ENCODE measurements at regions not wholly inside any gene's neighbourhood (a gene's known extent, or its start where the extent isn't known, plus 50 kb on each side); places are given as distances from the start of the nearest gene placed in this dataset.

DNA sequence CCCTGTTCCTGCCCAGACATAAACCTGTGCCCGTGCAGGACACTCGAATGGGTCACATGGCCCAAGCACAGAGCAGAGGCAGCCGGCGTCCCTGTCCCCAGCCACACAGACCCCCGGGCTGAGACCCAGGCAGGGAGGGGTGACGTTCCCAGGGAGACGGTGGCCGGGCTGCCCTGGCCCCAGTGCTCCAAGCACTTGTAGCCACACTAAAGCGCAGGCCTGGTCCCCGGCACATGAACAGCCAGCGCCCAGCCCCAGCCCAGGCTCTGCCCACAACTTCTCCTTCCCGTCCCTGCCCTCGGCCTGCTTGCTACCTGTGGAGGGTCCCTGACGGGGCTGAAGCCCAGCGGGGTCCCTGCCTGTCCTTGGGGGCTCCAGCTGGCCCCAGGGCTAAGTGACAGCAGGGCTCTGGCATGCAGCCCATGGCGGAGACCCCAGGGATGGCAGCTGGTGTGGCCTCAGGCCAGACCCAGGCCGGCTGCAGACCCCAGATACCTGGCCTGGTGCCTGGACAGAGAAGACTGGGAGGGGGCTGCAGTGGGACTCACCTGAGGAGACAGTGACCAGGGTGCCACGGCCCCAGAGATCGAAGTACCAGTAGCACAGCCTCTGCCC is 338.4 kb downstream of the TMEM121 start:
- in situ Hi-C loops (cut with HindIII; ENCODE audit: extremely low pct_ligation_motif_present, low pct_unique_long_range_greater_than_20kb): no loop called here
- no peak overlapping the region for H3K27ac ChIP-seq (ENCODE audit: extremely low read length, insufficient read depth, low read length)
- 0% methylated on average over 1 of the region's 19 CpGs for WGBS (ENCODE audit: low lambda C conversion rate)
- POLR2A ChIA-PET: no interaction called here
- no peaks in the 10 kb centered on the region for H3K9me3 ChIP-seq (ENCODE audit: low read length)
- FAIRE-seq: no peak
- H3K4me2 ChIP-seq (ENCODE audit: low read depth, low read length): no peak overlapping the region
- CTCF ChIA-PET (ENCODE audit: low intra/inter-chr PET ratio, low total read pairs): no interaction called here
- no peaks in the 10 kb centered on the region for H4K20me1 ChIP-seq (ENCODE audit: insufficient read depth, low read length)
- peak; percentile 19; the same call in 1 of the 3 replicates for ATAC-seq
- H3K27me3 ChIP-seq (ENCODE audit: control insufficient read depth in 1 of 2, insufficient read depth in 2 of 2, low read length in 2 of 2): peaks cover 13 to 43% of the 10 kb centered on the region in 2 experiments; a peak in 4 of 5 replicates
- no peaks in the 10 kb centered on the region for H3K36me3 ChIP-seq (replicated peaks in 1 of 2; ENCODE audit: control insufficient read depth in 1 of 2, insufficient read depth in 2 of 2, low read length in 2 of 2)
- no peak overlapping the region for H2AFZ ChIP-seq (ENCODE audit: low read length)
- BruUV-seq (replicated peaks): no TSS peak
- intact Hi-C loops (cut with micrococcal nuclease; ENCODE audit: unreplicated experiment): no loop called here
- no peaks in the 10 kb centered on the region for H3K4me1 ChIP-seq (ENCODE audit: insufficient read depth, low read length)
- H3K9ac ChIP-seq (ENCODE audit: insufficient read depth, low read depth, low read length): no peak overlapping the region
- no peak for DNase-seq (ENCODE audit: low spot score)
- H3K79me2 ChIP-seq (ENCODE audit: insufficient read depth, low read length): no peaks in the 10 kb centered on the region
- no peak overlapping the region for H3K4me3 ChIP-seq (replicated peaks in 1 of 3; ENCODE audit: insufficient read depth in 1 of 3, low read depth in 2 of 3, low read length in 3 of 3)
- TF ChIP-seq ZNF777 (CRISPR knock-in tag; IDR thresholded peaks at IDR 0.05) (no peak), SRY (CRISPR knock-in tag; IDR thresholded peaks at IDR 0.05) (no peak), HOXD1 (CRISPR knock-in tag; IDR thresholded peaks at IDR 0.05) (no peak), HCFC1 (IDR thresholded peaks at IDR 0.05; ENCODE audit: low read depth, low read length) (no peak), ISL2 (CRISPR knock-in tag; IDR thresholded peaks at IDR 0.05) (no peak), ZNF562 (CRISPR knock-in tag; IDR thresholded peaks at IDR 0.05; ENCODE audit: borderline replicate concordance) (no peak), RFX3 (CRISPR knock-in tag; IDR thresholded peaks at IDR 0.05) (no peak), ZNF441 (CRISPR knock-in tag; IDR thresholded peaks at IDR 0.05; ENCODE audit: borderline replicate concordance) (no peak), FLYWCH1 (CRISPR knock-in tag; IDR thresholded peaks at IDR 0.05) (no peak), CBX1 (IDR thresholded peaks at IDR 0.05; ENCODE audit: low read depth) (no peak), ZNF766 (CRISPR knock-in tag; IDR thresholded peaks at IDR 0.05; ENCODE audit: borderline replicate concordance) (no peak)
- TF ChIP-seq, protein P1, sequence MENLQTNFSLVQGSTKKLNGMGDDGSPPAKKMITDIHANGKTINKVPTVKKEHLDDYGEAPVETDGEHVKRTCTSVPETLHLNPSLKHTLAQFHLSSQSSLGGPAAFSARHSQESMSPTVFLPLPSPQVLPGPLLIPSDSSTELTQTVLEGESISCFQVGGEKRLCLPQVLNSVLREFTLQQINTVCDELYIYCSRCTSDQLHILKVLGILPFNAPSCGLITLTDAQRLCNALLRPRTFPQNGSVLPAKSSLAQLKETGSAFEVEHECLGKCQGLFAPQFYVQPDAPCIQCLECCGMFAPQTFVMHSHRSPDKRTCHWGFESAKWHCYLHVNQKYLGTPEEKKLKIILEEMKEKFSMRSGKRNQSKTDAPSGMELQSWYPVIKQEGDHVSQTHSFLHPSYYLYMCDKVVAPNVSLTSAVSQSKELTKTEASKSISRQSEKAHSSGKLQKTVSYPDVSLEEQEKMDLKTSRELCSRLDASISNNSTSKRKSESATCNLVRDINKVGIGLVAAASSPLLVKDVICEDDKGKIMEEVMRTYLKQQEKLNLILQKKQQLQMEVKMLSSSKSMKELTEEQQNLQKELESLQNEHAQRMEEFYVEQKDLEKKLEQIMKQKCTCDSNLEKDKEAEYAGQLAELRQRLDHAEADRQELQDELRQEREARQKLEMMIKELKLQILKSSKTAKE (CRISPR knock-in tag; IDR thresholded peaks at IDR 0.05; ENCODE audit: borderline replicate concordance): no peak
- TF ChIP-seq, protein P2, sequence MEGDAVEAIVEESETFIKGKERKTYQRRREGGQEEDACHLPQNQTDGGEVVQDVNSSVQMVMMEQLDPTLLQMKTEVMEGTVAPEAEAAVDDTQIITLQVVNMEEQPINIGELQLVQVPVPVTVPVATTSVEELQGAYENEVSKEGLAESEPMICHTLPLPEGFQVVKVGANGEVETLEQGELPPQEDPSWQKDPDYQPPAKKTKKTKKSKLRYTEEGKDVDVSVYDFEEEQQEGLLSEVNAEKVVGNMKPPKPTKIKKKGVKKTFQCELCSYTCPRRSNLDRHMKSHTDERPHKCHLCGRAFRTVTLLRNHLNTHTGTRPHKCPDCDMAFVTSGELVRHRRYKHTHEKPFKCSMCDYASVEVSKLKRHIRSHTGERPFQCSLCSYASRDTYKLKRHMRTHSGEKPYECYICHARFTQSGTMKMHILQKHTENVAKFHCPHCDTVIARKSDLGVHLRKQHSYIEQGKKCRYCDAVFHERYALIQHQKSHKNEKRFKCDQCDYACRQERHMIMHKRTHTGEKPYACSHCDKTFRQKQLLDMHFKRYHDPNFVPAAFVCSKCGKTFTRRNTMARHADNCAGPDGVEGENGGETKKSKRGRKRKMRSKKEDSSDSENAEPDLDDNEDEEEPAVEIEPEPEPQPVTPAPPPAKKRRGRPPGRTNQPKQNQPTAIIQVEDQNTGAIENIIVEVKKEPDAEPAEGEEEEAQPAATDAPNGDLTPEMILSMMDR (CRISPR knock-in tag; IDR thresholded peaks at IDR 0.05): no peak
- TF ChIP-seq, protein P3, sequence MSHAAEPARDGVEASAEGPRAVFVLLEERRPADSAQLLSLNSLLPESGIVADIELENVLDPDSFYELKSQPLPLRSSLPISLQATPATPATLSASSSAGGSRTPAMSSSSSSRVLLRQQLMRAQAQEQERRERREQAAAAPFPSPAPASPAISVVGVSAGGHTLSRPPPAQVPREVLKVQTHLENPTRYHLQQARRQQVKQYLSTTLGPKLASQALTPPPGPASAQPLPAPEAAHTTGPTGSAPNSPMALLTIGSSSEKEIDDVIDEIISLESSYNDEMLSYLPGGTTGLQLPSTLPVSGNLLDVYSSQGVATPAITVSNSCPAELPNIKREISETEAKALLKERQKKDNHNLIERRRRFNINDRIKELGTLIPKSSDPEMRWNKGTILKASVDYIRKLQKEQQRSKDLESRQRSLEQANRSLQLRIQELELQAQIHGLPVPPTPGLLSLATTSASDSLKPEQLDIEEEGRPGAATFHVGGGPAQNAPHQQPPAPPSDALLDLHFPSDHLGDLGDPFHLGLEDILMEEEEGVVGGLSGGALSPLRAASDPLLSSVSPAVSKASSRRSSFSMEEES (CRISPR knock-in tag; IDR thresholded peaks at IDR 0.05): no peak
- TF ChIP-seq, protein P4, sequence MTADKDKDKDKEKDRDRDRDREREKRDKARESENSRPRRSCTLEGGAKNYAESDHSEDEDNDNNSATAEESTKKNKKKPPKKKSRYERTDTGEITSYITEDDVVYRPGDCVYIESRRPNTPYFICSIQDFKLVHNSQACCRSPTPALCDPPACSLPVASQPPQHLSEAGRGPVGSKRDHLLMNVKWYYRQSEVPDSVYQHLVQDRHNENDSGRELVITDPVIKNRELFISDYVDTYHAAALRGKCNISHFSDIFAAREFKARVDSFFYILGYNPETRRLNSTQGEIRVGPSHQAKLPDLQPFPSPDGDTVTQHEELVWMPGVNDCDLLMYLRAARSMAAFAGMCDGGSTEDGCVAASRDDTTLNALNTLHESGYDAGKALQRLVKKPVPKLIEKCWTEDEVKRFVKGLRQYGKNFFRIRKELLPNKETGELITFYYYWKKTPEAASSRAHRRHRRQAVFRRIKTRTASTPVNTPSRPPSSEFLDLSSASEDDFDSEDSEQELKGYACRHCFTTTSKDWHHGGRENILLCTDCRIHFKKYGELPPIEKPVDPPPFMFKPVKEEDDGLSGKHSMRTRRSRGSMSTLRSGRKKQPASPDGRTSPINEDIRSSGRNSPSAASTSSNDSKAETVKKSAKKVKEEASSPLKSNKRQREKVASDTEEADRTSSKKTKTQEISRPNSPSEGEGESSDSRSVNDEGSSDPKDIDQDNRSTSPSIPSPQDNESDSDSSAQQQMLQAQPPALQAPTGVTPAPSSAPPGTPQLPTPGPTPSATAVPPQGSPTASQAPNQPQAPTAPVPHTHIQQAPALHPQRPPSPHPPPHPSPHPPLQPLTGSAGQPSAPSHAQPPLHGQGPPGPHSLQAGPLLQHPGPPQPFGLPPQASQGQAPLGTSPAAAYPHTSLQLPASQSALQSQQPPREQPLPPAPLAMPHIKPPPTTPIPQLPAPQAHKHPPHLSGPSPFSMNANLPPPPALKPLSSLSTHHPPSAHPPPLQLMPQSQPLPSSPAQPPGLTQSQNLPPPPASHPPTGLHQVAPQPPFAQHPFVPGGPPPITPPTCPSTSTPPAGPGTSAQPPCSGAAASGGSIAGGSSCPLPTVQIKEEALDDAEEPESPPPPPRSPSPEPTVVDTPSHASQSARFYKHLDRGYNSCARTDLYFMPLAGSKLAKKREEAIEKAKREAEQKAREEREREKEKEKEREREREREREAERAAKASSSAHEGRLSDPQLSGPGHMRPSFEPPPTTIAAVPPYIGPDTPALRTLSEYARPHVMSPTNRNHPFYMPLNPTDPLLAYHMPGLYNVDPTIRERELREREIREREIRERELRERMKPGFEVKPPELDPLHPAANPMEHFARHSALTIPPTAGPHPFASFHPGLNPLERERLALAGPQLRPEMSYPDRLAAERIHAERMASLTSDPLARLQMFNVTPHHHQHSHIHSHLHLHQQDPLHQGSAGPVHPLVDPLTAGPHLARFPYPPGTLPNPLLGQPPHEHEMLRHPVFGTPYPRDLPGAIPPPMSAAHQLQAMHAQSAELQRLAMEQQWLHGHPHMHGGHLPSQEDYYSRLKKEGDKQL (CRISPR knock-in tag; IDR thresholded peaks at IDR 0.05; ENCODE audit: low read depth): no peak

Data from HepG2 (cell line).